Osteocyte (in vitro differentiated cells): ENCODE measurements at regions not wholly inside any gene's neighbourhood (a gene's known extent, or its start where the extent isn't known, plus 50 kb on each side); places are given as distances from the start of the nearest gene placed in this dataset.

Source experiments
- DNase-seq: peaks from one replicate; pipeline ENCODE4 v3.0.0; 2021; ENCODE audit warnings: mixed read lengths; ENCODE audit not compliant: unreplicated experiment; ENCODE audit errors: extremely low spot score
- H3K27ac Mint-ChIP-seq: one replicate; pipeline ENCODE4 v1.8.0; 2021; ENCODE audit warnings: mild to moderate bottlenecking, mixed read lengths; ENCODE audit not compliant: unreplicated experiment
- H3K27me3 Mint-ChIP-seq: one replicate; pipeline ENCODE4 v1.8.0; 2021; ENCODE audit warnings: mixed read lengths; ENCODE audit not compliant: unreplicated experiment
- H3K36me3 Mint-ChIP-seq: one replicate; pipeline ENCODE4 v1.8.0; 2021; ENCODE audit warnings: mixed read lengths; ENCODE audit not compliant: unreplicated experiment
- H3K4me1 Mint-ChIP-seq: one replicate; pipeline ENCODE4 v1.8.0; 2021; ENCODE audit warnings: mixed read lengths; ENCODE audit not compliant: unreplicated experiment
- H3K4me3 Mint-ChIP-seq: one replicate; pipeline ENCODE4 v1.8.0; 2021; ENCODE audit warnings: mild to moderate bottlenecking, moderate library complexity, mixed read lengths; ENCODE audit not compliant: unreplicated experiment
- H3K9me3 Mint-ChIP-seq: one replicate; pipeline ENCODE4 v1.8.0; 2021; ENCODE audit warnings: mixed read lengths; ENCODE audit not compliant: unreplicated experiment
- CTCF ChIP-seq: fragments of 200-600 bp; sonication (generic); IDR thresholded peaks from 2 replicates; pipeline ENCODE4 v1.5.0; 2021; ENCODE audit warnings: antibody characterized with exemption, mild to moderate bottlenecking, moderate library complexity

GRCh38 chr3:34635352-34635850 lies 837.0 kb downstream of the PDCD6IP start:
- no peak for TF ChIP-seq CTCF
- H3K4me3 Mint-ChIP-seq, result no peak overlapping the region
- no peaks in the 10 kb centered on the region for H3K27me3 Mint-ChIP-seq
- DNase-seq, result no peak
- peaks cover 11% of the 10 kb centered on the region for H3K36me3 Mint-ChIP-seq
- peaks cover 6% of the 10 kb centered on the region for H3K9me3 Mint-ChIP-seq
- H3K4me1 Mint-ChIP-seq, result peaks cover 2% of the 10 kb centered on the region
- no peak overlapping the region for H3K27ac Mint-ChIP-seq

- DNase-seq, result no peak
- TF ChIP-seq CTCF, result no peak
- no peaks in the 10 kb centered on the region for H3K9me3 Mint-ChIP-seq
- H3K27me3 Mint-ChIP-seq, result no peaks in the 10 kb centered on the region
- peaks cover 11% of the 10 kb centered on the region for H3K36me3 Mint-ChIP-seq
- no peak overlapping the region for H3K27ac Mint-ChIP-seq
- H3K4me1 Mint-ChIP-seq, result peaks cover 6% of the 10 kb centered on the region
- no peak overlapping the region for H3K4me3 Mint-ChIP-seq
Measured at GRCh38 chr3:34646911-34647460, 848.6 kb downstream of the PDCD6IP start.

DNA sequence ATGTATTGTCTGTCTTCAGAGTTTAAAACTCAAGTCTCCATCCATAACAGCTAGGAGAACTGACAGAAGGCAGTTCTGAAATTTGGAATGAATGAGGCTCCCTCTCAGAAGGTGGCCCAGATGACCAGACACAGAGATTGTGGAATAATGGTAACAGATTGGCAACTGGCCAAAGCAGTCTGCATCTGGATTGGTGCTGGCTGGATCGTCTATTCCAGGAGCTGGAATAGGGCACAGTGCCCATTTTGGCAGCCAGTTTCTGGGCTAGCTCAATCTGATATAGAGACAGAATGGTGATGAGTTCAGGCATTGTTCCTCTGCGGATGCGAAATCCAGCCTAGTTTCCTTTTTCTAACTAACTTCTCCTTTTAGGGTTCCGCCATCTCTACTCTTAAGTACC lies 851.7 kb downstream of the PDCD6IP start:
- H3K36me3 Mint-ChIP-seq, result peaks cover 11% of the 10 kb centered on the region
- H3K4me1 Mint-ChIP-seq, result peaks cover 6% of the 10 kb centered on the region
- no peak for DNase-seq
- no peaks in the 10 kb centered on the region for H3K9me3 Mint-ChIP-seq
- H3K4me3 Mint-ChIP-seq, result no peak overlapping the region
- no peaks in the 10 kb centered on the region for H3K27me3 Mint-ChIP-seq
- H3K27ac Mint-ChIP-seq, result no peak overlapping the region
- no peak for TF ChIP-seq CTCF

GRCh38 chr3:34668915-34669314 lies 870.5 kb downstream of the PDCD6IP start:
- Mint-ChIP-seq H3K27ac (no peak overlapping the region), H3K9me3 (peaks cover 7% of the 10 kb centered on the region), H3K4me1 (no peaks in the 10 kb centered on the region), H3K36me3 (peaks cover 30% of the 10 kb centered on the region), H3K4me3 (no peak overlapping the region), H3K27me3 (no peaks in the 10 kb centered on the region)
- TF ChIP-seq CTCF, result no peak
- DNase-seq, result no peak

- H3K27me3 Mint-ChIP-seq, result no peaks in the 10 kb centered on the region
- no peak overlapping the region for H3K4me3 Mint-ChIP-seq
- peaks cover 8% of the 10 kb centered on the region for H3K9me3 Mint-ChIP-seq
- no peak for TF ChIP-seq CTCF
- H3K27ac Mint-ChIP-seq, result no peak overlapping the region
- H3K4me1 Mint-ChIP-seq, result no peaks in the 10 kb centered on the region
- no peak for DNase-seq
- peaks cover 30% of the 10 kb centered on the region for H3K36me3 Mint-ChIP-seq
Measured at GRCh38 chr3:34669490-34669889, 871.1 kb downstream of the PDCD6IP start.
